Type B pancreatic cell (in vitro differentiated cells): ENCODE measurements at regions not wholly inside any gene's neighbourhood (a gene's known extent, or its start where the extent isn't known, plus 50 kb on each side); places are given as distances from the start of the nearest gene placed in this dataset.

Experiments
- DNase-seq: peaks from one replicate; pipeline ENCODE4 v3.0.0; 2021; ENCODE audit warnings: mixed read lengths; ENCODE audit not compliant: unreplicated experiment; ENCODE audit errors: extremely low spot score
- H3K27ac Mint-ChIP-seq: 2 replicates; pipeline ENCODE4 v1.8.0; 2021; ENCODE audit warnings: mild to moderate bottlenecking, mixed read lengths
- H3K27me3 Mint-ChIP-seq: 2 replicates; pipeline ENCODE4 v1.8.0; 2021; ENCODE audit warnings: mixed read lengths
- H3K36me3 Mint-ChIP-seq: 2 replicates; pipeline ENCODE4 v1.8.0; 2021; ENCODE audit warnings: mixed read lengths
- H3K4me1 Mint-ChIP-seq: one replicate; pipeline ENCODE4 v1.8.0; 2021; ENCODE audit warnings: mixed read lengths; ENCODE audit not compliant: unreplicated experiment
- H3K4me3 Mint-ChIP-seq: 2 replicates; pipeline ENCODE4 v1.8.0; 2021; ENCODE audit warnings: mild to moderate bottlenecking, mixed read lengths
- H3K9me3 Mint-ChIP-seq: 2 replicates; pipeline ENCODE4 v1.8.0; 2021; ENCODE audit warnings: mixed read lengths
- CTCF ChIP-seq: fragments of 200-600 bp; sonication (generic); conservative IDR thresholded peaks from 2 replicates; pipeline ENCODE4 v1.5.0; 2021; ENCODE audit warnings: antibody characterized with exemption, mild to moderate bottlenecking

GRCh38 chr6:153956808-153957207 lies 82.2 kb upstream of the OPRM1 start:
- H3K4me3 Mint-ChIP-seq = no peak overlapping the region
- H3K36me3 Mint-ChIP-seq = no peaks in the 10 kb centered on the region
- H3K9me3 Mint-ChIP-seq = no peaks in the 10 kb centered on the region
- H3K27me3 Mint-ChIP-seq = no peaks in the 10 kb centered on the region
- no peak overlapping the region for H3K27ac Mint-ChIP-seq
- DNase-seq = no peak
- no peak for TF ChIP-seq CTCF
- H3K4me1 Mint-ChIP-seq = peaks cover 10% of the 10 kb centered on the region

- Mint-ChIP-seq H3K9me3 (no peaks in the 10 kb centered on the region), H3K27me3 (peaks cover 4% of the 10 kb centered on the region), H3K4me3 (no peak overlapping the region), H3K27ac (no peak overlapping the region), H3K4me1 (peaks cover 1% of the 10 kb centered on the region), H3K36me3 (no peaks in the 10 kb centered on the region)
- no peak for TF ChIP-seq CTCF
- no peak for DNase-seq
Observed at GRCh38 chr6:153949616-153950015, 89.4 kb upstream of the OPRM1 start.

GRCh38 chr6:153947808-153948447 lies 91.1 kb upstream of the OPRM1 start:
- DNase-seq = no peak
- peaks cover 10% of the 10 kb centered on the region for H3K4me1 Mint-ChIP-seq
- peaks cover 4% of the 10 kb centered on the region for H3K27me3 Mint-ChIP-seq
- H3K36me3 Mint-ChIP-seq = no peaks in the 10 kb centered on the region
- H3K9me3 Mint-ChIP-seq = no peaks in the 10 kb centered on the region
- H3K4me3 Mint-ChIP-seq = no peak overlapping the region
- H3K27ac Mint-ChIP-seq = no peak overlapping the region
- TF ChIP-seq CTCF = peak; percentile 95

GRCh38 chr6:153944201-153944600 lies 94.8 kb upstream of the OPRM1 start:
- Mint-ChIP-seq H3K36me3 (no peaks in the 10 kb centered on the region), H3K4me3 (no peak overlapping the region), H3K9me3 (no peaks in the 10 kb centered on the region), H3K27ac (no peak overlapping the region), H3K27me3 (peaks cover 4% of the 10 kb centered on the region), H3K4me1 (peaks cover 16% of the 10 kb centered on the region)
- DNase-seq = no peak
- no peak for TF ChIP-seq CTCF

GRCh38 chr6:153942361-153942760 lies 96.7 kb upstream of the OPRM1 start:
- no peaks in the 10 kb centered on the region for H3K9me3 Mint-ChIP-seq
- no peak overlapping the region for H3K4me3 Mint-ChIP-seq
- no peak for DNase-seq
- H3K27me3 Mint-ChIP-seq = no peaks in the 10 kb centered on the region
- H3K36me3 Mint-ChIP-seq = no peaks in the 10 kb centered on the region
- TF ChIP-seq CTCF = no peak
- no peak overlapping the region for H3K27ac Mint-ChIP-seq
- H3K4me1 Mint-ChIP-seq = peaks cover 16% of the 10 kb centered on the region

- DNase-seq = no peak
- peaks cover 16% of the 10 kb centered on the region for H3K4me1 Mint-ChIP-seq
- TF ChIP-seq CTCF = no peak
- no peak overlapping the region for H3K4me3 Mint-ChIP-seq
- no peaks in the 10 kb centered on the region for H3K9me3 Mint-ChIP-seq
- H3K27ac Mint-ChIP-seq = no peak overlapping the region
- H3K27me3 Mint-ChIP-seq = no peaks in the 10 kb centered on the region
- H3K36me3 Mint-ChIP-seq = no peaks in the 10 kb centered on the region
Observed at GRCh38 chr6:153941768-153942167, 97.3 kb upstream of the OPRM1 start.
